CD4-positive, alpha-beta T cell treated with Interleukin-17A for 4 hours (primary cell): ENCODE measurements at regions not wholly inside any gene's neighbourhood (a gene's known extent, or its start where the extent isn't known, plus 50 kb on each side); places are given as distances from the start of the nearest gene placed in this dataset.

Experiments used
- DNase-seq: peaks from one replicate; pipeline ENCODE4 v3.0.0-alpha.2; 2020; ENCODE audit warnings: mixed read lengths

DNA sequence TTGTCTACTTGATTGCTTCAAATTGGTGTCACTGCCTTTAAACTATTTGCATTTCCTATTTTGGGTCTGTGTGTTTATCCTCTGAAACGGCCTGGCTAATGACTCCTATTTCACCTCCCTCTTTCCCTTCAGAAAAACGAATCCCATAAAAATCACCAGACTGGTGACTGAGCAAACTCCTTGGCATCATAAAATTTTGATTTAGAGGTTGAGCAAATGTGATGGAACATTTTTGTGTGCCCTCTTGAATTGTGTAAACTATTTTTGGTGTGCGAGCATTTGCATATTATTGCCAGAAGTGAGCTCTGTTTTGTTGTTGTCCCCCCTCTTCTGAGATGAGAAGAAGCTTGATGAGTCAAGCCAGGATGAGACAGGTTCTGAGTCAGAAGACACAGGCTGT lies 316.1 kb downstream of the AJAP1 start:
- DNase-seq = no peak

DNA sequence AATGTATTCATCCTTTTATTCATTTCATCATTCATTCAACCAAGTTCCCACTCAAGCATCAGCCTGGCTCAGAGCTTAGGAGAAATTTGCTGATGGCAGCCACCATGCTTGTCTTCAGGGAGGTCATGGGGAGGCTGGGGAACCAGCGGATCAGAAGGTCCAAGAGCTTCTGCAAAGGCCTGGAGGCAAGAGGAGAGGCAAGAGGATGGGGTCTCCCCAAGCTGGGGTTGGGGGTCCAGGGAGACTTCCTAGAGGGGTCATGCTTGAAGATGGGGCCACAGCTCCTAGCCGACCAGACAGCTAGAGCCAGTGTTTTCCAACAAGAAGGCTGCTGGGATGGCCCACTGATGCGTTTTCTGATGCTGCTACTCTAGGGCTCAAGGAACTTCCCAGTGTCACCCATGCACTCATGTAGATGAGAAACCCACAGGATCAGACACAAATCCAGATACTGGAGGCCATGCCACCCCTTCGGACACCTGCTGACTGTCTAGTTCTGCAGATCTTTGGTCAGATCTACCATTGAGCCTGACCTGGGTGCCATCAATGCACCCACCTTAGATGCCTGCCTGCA lies 315.2 kb downstream of the AJAP1 start:
- no peak for DNase-seq

DNA sequence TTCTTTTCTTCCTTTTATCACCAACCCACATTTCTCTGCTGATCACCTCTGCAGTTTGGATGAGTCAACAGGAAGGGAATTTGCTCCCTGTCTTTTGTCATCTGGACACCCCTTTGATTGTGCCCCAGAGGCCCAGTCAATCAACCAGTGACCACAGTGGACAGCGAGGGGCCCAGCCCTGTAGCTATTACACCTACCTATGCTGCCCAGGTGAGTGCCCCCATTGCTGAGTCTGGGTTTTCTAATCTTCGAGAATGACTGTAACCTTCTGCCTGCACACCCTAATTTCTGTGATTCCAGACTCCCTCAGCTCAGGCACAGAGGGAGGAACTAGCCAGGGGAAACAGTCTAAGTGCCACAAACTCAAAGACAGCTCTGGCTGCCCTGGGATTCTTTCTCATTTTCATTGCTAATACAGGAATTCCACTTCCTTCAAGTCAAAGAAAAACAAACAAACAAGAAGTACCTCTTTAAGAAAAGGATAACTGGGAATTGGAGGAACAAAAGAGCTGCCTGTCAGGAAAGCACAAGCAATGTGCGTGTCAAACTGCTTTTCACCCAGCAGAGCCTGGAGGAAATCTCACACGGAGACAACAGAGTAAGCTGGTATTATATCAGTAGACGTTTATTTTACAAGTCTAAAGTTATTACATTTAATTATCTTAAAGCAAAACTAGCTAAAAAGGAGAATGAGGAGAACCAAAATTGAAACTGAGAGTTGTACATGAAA lies 311.1 kb downstream of the AJAP1 start:
- DNase-seq = no peak

DNA sequence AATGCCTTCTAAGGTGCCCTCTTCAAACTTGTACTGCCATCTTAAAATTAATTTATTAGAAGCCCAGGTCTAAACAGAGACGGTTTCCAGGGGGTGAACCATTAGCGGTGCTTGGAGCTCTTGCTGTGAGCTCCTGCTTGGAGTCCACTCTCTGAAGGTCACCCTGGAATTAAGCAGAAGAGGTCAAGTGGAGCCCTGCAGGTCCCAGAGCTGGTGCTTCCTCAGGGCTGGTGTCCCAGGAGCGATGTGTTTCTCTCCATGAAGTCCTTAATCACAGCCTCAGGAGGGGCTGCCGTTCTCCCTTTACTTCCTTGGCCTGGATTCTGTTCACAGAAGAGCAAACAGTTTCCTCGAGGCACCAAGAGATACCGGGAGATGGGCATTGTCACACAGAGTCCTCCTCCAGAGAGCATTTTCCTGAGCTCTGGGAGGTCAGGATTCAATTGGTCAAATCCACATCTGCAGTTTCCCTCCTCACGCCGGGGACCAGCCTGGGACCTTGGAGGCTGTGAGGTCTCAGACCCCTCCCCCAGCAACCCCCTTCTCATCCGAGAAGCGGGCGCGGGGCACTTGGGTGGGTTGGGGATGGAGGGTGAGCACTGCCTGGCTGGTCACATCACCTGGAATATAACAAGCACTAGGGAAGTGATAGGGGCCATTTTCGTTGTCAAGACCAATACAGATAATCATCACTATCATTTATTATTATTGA lies 310.4 kb downstream of the AJAP1 start:
- no peak for DNase-seq

DNA sequence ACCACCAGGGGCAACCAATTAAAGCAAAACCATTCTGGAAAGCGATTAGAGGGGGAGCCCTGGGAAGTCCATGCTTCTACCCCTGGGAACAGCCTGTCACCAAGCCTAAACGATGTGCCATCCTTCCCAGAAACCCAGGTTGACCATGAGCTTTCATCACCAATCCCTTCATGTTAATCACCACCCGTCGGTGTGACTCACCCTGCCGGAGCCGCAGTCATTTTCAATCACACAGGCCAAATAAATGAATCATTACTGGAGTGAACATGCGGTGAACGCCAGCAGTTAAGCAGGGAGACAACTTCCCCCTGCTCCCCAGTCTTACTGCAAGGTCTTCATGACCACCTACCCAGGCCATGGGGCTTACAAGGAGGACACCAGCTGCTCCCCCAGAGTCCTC lies 308.8 kb downstream of the AJAP1 start:
- DNase-seq = no peak

DNA sequence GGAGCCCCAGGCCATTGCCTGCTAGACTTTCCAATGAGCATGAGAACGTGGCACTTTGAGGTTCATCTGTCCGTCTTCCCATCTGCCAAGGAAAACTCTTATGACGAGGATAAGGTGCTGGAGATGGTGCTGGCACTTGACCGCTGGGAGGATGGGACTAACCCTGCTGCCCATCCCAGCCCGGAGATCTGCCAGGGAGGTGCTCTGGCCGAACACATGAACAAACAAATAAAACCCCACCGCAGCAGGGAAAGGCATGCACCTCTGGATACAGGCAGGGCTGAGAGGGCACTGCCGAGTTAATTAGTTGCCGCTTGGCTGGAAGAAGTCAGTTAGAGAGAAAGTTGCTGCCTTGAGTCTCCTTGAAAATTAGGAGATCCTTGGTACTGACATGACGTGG lies 308.4 kb downstream of the AJAP1 start:
- no peak for DNase-seq

DNA sequence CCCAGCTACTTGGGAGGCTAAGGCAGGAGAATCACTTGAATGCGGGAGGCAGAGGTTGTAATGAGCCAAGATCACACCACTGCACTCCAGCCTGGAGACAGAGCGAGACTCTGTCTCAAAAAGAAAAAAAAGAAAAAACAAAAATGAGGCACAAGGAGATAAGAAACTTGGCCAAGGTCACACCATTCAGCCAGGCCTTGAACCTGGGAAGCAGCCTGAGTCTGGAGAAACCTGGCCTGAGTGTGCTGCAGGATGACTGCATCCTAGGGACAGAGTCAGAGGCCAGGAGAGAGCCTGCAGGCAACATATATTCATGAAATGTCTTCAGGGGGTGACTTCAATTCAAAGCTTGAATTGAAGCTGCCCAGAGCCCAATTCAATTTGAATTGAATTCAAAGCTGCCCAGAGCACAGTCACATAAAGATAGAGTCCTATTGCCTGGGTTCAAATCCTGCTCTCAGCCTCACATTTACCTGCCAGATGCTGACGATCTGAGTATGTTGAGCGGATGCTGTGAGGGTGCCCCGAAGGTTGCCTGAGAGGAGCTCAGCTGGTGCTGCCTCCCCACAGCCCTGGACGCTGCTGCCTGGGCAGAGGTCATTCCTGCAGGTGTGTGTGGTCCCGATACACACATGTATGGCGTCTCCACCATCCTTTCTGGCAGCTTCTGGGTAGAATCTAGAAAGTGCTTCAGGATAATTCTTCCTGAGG lies 307.7 kb downstream of the AJAP1 start:
- no peak for DNase-seq

DNA sequence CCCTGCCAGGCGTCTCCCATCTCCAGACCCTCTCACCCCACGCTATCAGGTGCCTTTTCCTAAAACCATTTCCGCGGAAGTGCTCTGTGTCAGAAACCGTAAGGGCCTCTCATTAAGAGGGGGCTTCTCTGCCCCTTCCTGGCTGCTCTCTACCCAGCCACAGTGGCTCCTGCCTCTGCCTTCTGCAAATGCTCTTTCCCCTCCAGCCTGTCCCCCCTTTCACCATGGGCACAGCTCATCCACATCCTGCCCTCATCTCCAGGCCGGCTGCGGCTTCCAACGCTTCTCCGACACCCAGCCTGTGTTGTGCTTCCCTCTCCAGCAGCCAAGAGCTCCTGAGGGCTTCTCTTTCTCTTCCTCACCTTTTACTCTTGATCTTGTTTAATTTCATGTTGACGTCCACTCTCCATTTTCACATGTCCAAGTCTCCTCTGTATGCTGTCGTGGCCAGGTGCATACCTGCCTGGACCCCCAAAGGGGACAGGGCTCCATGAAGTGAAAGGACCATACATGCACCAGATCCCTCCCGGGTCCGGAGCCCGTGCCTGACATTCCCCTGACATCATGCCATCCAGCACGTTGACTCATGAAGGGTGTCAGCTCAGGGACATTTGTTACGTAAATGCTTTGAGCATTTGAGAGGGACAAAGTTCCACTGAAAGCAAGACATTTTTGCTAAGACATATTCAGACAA lies 306.5 kb downstream of the AJAP1 start:
- DNase-seq = no peak

DNA sequence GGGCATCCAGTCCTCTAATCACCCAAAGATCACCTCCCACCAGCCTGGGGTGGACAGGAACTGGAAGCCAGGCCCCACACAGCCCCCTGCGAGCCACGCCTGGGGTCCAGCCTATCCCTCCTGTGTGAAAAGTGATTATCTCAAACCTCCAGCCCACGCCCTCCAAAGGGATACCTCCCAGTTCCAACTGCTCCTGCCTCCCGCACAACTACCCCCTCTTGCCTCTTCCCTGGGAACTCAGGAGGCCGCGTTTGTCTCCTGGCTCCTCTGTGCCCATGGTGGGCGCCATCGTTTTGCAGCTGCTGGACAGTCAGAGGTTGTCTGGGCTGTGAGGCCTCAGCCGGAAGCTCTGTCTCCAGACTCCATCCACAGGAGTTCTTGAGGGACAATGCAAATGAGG lies 305.9 kb downstream of the AJAP1 start:
- DNase-seq = no peak

DNA sequence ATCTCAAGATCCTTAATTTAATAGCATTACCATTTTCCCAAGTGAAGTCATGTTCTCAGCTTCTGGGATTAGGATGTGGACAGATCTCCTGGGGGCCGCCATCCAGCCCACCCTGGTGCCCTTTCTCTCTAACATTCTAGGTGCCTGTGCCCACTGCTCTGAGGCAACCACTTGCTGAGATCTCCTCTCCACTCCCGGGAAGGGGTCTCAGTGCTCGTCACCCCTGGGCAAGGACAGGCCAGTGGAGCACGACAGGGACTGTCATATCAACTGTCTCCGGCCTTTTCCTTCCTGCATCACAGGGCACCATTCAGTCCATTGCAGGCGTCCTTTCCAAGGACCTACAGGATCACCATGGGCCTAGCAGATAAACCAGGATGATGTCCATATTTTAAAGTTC lies 304.8 kb downstream of the AJAP1 start:
- DNase-seq = no peak

DNA sequence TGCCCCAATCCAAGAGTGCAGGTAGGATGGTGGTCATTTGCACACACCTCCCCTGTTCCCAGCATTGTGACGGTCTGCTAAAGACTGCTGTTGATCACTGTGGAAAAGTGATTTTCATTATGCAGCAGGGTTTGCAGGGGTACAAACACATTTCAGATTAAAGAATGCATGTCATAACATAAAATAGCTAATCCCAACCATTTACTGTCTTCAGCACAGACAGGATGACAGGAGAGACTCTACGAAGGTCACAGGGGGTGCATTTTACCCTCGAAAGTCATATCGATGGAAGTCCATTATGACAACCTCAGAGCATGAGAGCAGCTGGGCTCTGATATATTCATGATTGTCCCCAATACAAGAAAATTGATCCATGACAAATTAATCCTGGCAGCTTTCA lies 302.6 kb downstream of the AJAP1 start:
- DNase-seq = no peak

DNA sequence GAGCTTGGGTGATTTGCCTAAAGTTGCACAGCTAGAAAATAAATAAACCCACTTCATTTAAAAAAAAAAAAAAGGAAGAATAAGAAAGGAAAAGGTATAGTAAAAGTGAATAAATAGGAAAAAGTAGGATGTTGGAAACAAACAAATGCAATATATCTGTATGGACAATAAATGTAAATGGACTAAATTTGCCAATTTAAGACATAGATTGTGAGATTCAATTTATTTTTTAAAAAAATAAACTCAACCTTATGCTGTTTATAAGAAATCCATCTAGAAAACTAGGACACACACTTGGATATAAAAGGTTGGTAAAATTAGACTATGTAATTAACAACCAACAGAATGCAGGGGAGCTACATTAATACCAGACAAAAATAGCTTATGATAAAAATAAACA lies 300.0 kb downstream of the AJAP1 start:
- no peak for DNase-seq

DNA sequence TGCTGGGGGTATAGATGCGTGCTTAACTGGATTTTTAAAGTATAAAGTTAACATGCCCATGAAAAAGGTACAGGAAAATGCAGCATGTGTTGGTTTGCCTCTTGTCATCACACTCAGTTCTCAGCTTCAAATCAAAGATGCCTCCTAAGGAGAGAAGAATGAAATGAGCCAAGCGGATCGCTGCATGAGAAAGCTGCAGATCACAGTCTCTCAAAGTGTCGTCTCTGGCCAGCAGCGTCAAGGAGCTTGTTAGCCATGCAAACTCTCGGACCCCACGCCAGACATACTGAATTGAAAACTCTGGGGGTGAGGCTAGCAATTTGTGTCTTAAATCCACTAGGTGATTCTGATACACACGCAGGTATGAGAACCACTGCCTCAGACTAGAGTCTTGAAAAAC lies 297.2 kb downstream of the AJAP1 start:
- no peak for DNase-seq

DNA sequence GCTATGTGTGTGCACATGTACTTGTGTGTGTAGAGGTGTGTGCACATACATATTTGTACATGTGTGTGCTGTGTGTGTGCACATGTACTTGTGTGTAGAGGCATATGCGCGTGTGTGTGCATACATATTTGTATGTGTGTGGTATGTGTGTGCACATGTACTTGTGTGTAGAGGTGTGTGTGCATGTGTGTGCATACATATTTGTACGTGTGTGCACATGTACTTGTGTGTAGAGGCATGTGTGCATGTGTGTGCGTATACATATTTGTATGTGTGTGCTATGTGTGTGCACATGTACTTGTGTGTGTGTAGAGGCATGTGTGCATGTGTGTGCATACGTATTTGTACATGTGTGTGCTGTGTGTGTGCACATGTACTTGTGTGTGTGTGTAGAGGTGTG lies 291.9 kb downstream of the AJAP1 start:
- DNase-seq = no peak

DNA sequence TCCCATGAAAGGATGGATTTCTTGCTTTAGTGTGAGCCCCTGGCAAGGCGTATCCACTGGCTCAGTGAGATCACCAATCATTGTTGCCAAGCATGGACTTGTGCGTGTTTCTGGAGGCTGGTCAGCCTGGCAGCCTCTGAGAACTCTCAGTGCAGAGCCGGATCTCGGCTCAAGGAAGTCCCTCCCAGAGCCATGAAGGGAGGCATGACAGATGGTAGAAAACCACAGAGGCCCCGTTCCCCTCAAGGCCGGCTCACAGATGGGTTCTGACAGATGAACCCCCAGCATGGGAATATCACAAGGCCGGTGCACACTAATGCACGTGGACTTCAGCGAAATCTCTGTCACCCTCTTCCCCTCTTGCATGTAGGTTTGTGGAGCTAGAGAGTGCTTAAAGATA lies 290.5 kb downstream of the AJAP1 start:
- no peak for DNase-seq

DNA sequence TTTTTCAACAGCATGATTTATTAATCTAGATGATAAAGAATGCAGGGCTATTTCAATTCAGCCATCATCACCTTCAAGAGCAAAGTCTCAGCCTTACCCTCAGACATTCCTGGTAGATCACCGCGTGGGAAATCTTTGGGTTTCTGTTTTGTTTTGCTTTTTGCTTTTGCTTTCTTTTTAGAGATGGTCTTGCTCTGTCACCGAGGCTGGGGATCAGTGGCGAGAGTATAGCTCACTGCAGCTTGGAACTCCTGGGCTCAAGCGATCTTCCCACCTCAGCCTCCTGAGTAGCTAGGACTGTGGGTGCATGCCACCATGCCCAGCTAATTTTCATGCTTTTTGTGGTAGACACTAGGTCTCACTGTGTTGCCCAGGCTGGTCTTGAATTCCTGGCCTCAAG lies 289.7 kb downstream of the AJAP1 start:
- no peak for DNase-seq

DNA sequence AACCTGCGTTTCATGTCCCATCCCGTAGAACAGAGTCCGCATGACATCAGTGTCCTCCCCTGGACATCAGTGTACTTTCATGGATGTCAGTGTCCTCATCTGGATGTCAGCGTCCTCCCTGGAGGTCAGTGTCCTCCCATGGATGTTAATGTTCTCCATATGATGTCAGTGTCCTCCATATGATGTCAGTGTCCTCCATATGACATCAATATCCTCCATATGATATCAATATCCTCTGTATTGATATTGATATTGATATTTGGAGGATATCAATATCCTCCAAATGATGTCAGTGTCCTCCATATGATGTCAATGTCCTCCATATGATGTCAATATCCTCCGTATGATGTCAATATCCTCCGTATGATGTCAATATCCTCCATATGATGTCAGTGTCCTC lies 284.9 kb downstream of the AJAP1 start:
- no peak for DNase-seq

DNA sequence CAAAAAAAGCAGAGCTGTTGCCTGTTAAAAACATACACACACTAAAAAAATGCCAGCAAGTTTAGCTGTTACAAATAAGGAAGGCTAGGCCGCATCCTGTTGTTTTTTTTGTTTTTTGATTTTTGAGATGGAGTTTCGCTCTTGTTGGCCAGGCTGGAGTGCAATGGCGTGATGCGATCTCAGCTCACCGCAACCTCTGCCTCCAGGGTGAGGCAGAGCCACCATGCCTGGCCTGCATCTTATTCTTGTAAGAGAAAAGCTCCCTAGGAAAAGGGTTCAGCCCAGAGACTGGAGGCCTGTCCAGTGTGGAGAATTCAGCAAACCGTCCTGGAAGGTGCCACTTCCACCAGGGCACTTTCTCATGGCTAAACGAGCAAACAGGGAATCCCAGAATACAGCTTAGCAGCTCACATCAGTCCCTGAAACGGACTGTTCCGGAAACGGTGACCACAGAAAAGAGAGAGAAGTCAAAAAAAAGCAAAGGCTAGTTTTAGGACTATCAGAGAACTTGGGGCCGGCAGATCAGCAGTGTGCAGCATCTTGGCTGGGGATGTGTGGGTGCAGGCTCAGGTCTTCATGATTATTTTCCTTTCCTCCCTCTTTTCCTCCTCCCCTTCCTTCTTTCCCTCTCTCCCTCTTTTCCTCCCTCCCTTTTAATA lies 283.6 kb downstream of the AJAP1 start:
- no peak for DNase-seq

DNA sequence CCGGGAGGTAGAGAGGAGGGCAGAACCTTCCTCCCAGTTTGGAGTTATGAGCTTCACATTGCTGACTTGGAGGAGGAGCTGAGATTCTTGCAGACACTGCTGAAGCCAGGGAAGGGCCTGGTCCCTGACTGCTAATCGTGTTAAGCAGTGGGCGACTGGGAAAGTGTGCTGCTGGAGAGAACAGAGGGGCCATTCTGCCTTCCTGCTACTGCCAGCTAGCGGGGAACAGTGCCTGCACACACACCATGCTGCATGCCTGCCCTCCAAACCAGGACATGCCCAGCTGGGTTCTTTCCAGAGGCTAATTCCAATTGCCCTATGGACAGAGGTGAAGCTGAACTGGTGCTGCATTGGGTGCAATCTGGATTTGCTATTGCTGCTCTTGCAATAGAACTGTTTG lies 281.4 kb downstream of the AJAP1 start:
- no peak for DNase-seq

DNA sequence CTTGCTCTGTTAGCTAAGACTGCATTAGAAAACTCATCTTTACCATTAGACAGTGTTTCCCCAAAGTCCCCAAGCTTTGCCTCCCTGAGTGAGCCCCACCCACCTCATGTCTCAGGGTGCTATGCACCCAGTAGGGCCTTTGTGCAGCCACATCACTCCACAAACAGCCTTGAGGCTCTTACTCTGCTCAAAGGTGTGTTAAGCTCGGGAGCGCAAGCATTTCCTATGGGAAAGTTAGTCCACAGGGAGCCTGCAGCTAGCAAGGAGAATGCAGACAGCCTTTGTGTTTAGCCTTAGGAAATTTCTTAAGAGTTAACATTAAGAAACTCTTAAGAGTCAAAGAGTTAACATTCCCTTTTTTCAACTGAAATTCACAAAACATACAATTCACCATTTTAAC lies 278.8 kb downstream of the AJAP1 start:
- no peak for DNase-seq

DNA sequence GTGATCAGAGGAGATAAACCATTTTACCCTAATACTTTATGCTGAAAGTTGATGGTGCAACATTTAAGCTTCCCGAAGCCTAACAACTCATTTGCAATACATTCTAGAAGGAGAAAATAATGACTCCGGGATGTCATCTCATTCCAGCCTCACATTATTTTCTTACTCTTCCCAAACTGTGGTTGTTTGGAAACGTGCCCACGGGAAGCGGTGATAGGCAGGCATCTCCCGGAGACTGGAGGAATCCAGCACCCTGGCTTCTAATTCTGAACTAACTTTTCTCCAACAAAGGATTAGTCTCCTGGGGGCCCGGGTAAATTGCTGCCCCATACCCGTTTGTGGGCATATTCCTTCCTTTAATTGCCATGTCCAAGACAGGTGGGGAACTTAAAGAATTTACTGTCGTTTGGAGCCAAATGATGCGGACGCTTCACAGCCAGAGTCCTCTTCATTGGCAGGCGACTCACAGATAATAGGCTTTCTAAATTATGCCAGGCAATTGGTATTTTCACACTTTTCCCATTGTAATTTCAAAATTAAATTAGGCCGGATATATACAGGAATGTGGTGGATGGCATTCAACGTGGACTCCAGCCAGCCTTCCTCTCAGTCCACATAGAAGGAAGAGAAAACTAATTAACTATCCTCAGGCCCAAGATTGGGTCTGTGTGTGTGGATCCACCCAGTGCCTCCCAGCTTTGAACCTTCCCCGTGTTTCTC lies 278.1 kb downstream of the AJAP1 start:
- no peak for DNase-seq

DNA sequence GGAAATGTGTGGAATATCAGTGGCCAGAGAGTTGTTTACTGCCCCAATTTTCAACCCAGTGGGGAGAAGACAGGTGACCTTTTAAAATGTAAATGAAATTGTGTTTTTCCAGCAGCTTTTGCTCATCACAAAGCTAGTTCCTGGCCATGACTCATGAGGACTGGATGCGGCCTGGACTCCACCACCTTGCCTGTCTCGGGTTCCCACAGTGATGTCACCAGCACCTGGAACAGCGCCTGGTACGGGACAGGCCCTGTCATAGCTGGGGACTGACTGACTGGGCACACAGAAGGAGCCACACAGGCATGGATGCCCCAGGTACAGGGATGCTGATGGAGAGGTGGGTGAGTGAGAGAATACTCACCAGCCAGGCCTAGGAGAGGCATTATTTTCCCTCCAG lies 277.1 kb downstream of the AJAP1 start:
- no peak for DNase-seq
